ENCODE measurements at regions not wholly inside any gene's neighbourhood (a gene's known extent, or its start where the extent isn't known, plus 50 kb on each side); places are given as distances from the start of the nearest gene placed in this dataset.
"Not testable (repeated sequence)": the region's sequence is repeated elsewhere in the genome, so short reads cannot be mapped to it uniquely, and the experiment has no call there.

DNA sequence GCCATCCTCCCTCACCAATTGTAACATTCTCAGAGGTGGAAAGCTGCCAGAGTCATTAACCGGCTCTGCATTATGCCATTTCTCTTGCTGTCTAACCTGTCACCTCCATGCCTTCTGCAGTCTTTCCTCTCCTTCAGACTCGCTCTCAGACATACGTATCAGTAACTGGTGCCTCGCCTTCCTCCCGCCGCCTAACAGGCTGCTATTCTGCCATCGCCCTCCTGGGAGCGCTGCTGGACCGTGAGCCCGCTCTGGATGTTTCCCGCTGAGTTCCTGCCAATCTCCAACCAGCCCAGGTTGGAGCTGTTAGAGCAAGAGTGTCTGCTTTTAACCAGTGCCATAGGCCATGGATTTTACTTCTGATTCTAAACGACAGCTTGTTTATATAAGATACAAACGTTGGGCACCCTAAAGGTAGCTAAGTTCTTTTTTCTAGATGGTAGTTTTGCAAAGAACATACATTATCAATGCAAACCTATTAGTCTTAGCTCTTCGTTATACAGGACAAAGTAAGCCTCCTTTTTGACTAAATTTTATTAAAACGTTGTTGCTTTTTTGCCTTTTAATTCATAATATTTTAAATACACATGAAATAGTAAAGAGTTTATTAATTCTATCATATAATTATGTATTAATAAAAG, 59.5 kb upstream of the NEIL3 start:
- peak; percentile 80 for DNase-seq
- TF ChIP-seq, protein P1, sequence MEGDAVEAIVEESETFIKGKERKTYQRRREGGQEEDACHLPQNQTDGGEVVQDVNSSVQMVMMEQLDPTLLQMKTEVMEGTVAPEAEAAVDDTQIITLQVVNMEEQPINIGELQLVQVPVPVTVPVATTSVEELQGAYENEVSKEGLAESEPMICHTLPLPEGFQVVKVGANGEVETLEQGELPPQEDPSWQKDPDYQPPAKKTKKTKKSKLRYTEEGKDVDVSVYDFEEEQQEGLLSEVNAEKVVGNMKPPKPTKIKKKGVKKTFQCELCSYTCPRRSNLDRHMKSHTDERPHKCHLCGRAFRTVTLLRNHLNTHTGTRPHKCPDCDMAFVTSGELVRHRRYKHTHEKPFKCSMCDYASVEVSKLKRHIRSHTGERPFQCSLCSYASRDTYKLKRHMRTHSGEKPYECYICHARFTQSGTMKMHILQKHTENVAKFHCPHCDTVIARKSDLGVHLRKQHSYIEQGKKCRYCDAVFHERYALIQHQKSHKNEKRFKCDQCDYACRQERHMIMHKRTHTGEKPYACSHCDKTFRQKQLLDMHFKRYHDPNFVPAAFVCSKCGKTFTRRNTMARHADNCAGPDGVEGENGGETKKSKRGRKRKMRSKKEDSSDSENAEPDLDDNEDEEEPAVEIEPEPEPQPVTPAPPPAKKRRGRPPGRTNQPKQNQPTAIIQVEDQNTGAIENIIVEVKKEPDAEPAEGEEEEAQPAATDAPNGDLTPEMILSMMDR (IDR thresholded peaks at IDR 0.05): peak; percentile 42 to 70 (median 54)
- TF ChIP-seq POLR2A (IDR thresholded peaks at IDR 0.05): no peak
- Histone ChIP-seq H3K4me1 (no peaks in the 10 kb centered on the region), H3K27me3 (no peaks in the 10 kb centered on the region), H3K36me3 (ENCODE audit: low read depth, missing control alignments) (no peaks in the 10 kb centered on the region), H3K4me3 (no peak overlapping the region), H3K27ac (no peak overlapping the region), H3K9me3 (no peaks in the 10 kb centered on the region)
- intact Hi-C loops (cut with DNase I; ENCODE audit: low total_unique reads): no loop called here
- WGBS, 2 donors: 13 to 14% methylated on average over 15 of the region's 15 CpGs

DNA sequence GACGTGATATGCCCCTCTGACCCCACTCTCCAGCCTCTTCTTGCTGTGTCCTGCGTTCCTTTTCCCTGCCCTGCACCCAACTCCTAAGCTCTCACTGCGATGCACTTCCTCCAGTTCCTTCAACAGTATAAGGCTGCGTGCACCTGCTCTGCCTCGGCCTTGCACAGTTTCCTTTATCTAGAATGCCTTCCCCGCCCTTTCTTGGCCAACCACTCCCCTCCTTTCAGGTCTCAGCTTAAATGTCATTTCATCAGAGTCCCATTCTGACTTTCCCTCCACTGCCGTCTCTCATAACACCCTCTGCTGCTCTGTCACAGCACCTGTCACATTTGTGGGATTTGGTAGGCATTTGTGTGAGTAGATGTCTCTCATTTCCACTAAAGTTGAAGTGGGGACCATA, 58.4 kb upstream of the NEIL3 start:
- Histone ChIP-seq H3K27me3 (no peaks in the 10 kb centered on the region), H3K36me3 (ENCODE audit: low read depth, missing control alignments) (no peaks in the 10 kb centered on the region), H3K4me3 (no peak overlapping the region), H3K4me1 (no peaks in the 10 kb centered on the region), H3K9me3 (no peaks in the 10 kb centered on the region), H3K27ac (no peak overlapping the region)
- TF ChIP-seq POLR2A (IDR thresholded peaks at IDR 0.05): no peak
- TF ChIP-seq, protein P1 (IDR thresholded peaks at IDR 0.05): no peak
- DNase-seq: no peak
- 64 to 65% methylated on average over 7 of the region's 7 CpGs for WGBS, 2 donors
- intact Hi-C loops (cut with DNase I; ENCODE audit: low total_unique reads): no loop called here

DNA sequence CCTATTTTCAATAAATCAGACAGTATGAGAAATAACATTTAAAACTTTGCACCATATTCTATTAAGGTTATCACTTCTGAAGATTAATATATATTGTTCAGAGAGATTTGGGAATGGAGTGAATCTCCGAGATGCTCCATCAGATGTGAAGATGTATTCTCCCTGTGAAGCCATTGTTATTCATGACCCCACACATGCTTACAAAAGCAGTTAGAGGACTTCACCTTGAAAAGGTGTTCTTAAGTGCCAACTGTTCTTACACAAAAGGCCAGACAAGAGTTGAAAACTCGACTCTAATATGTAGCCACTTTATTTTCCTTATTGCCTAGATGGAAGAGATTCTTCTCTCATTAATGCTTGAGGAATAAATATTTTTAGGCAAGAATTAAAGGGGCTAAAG, 54.3 kb upstream of the NEIL3 start:
- Histone ChIP-seq H3K27ac (no peak overlapping the region), H3K27me3 (no peaks in the 10 kb centered on the region), H3K9me3 (no peaks in the 10 kb centered on the region), H3K36me3 (ENCODE audit: low read depth, missing control alignments) (no peaks in the 10 kb centered on the region), H3K4me1 (no peaks in the 10 kb centered on the region), H3K4me3 (no peak overlapping the region)
- no peak for TF ChIP-seq POLR2A (IDR thresholded peaks at IDR 0.05)
- TF ChIP-seq, protein P1 (IDR thresholded peaks at IDR 0.05): no peak
- intact Hi-C loops (cut with DNase I; ENCODE audit: low total_unique reads): no loop called here
- DNase-seq: no peak
- WGBS, 2 donors: 71 to 77% methylated on average over 2 of the region's 2 CpGs

DNA sequence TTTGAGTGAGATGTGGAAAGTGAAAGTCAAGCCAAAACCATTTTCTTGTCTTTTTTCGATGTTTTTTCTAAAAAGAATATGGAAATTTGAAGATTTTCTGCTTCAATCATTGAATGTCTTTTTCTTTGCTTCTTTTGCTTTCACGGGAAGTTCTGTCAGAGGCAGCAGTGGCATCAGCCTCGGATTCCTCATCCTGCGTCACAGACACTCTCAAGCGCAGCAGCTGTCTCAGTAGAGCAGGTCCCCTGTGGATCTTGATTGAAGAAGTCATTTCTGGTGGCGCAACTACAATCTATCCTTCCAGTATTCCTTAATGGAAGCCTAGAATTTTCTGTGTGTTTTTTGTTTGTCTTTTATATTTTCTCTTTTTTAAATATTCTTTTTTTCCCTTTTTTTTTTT, 52.7 kb upstream of the NEIL3 start:
- no peak for DNase-seq
- Histone ChIP-seq H3K27ac (no peak overlapping the region), H3K27me3 (no peaks in the 10 kb centered on the region), H3K4me1 (no peaks in the 10 kb centered on the region), H3K4me3 (no peak overlapping the region), H3K36me3 (ENCODE audit: low read depth, missing control alignments) (no peaks in the 10 kb centered on the region), H3K9me3 (no peaks in the 10 kb centered on the region)
- TF ChIP-seq, protein P1 (IDR thresholded peaks at IDR 0.05): no peak
- no peak for TF ChIP-seq POLR2A (IDR thresholded peaks at IDR 0.05)
- intact Hi-C loops (cut with DNase I; ENCODE audit: low total_unique reads): no loop called here
- WGBS, 2 donors: 73 to 75% methylated on average over 6 of the region's 6 CpGs

DNA sequence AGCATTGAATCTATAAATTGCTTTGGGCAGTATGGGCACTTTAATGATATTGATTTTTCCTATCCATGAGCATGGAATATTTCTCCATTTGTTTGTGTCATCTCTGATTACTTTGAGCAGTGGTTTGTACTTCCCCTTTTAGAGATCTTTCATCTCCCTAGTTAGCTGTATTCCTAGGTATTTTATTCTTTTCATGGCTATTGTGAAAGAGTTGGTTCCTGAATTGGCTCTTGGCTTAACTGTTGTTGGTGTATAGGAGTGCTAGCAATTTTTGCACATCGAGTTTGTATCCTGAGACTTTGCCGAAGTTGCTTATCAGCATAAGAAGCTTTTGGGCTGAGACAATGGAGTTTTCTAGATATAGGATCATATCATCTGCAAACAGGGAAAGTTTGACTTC, 50.2 kb upstream of the NEIL3 start:
- 87 to 92% methylated on average over 2 of the region's 2 CpGs for WGBS, 2 donors
- H3K27me3 ChIP-seq; intact Hi-C loops (cut with DNase I; ENCODE audit: low total_unique reads); H3K36me3 ChIP-seq (ENCODE audit: low read depth, missing control alignments); H3K4me1 ChIP-seq; H3K27ac ChIP-seq; H3K9me3 ChIP-seq; DNase-seq; H3K4me3 ChIP-seq: not testable (repeated sequence)

Small RNA genes in the stretch of these regions (small RNA-seq; reads per million reads assigned to genes)
- 0 reads per million in 2 donors for gene RN7SKP136

Data from testis (tissue), 2 donors.